ENCODE measurements at regions not wholly inside any gene's neighbourhood (a gene's known extent, or its start where the extent isn't known, plus 50 kb on each side); places are given as distances from the start of the nearest gene placed in this dataset.
A peak's percentile ranks its signal among the peaks of the same experiment; 100 is the strongest.

GRCh38 chr2:194182888-194183287 is 1474.1 kb upstream of the SLC39A10 start:
- no peak for DNase-seq (ENCODE audit: low read depth, low spot score)
- in situ Hi-C loops (cut with HindIII; ENCODE audit: low pct_unique_long_range_greater_than_20kb, low sequenced_read_pairs): no loop called here

GRCh38 chr2:194176134-194176533 is 1480.9 kb upstream of the SLC39A10 start:
- no peak for DNase-seq (ENCODE audit: low read depth, low spot score)
- in situ Hi-C loops (cut with HindIII; ENCODE audit: low pct_unique_long_range_greater_than_20kb, low sequenced_read_pairs): no loop called here

- peak; percentile 64 for DNase-seq (ENCODE audit: low read depth, low spot score)
- in situ Hi-C loops (cut with HindIII; ENCODE audit: low pct_unique_long_range_greater_than_20kb, low sequenced_read_pairs): no loop called here
Observed at GRCh38 chr2:194166818-194167217, 1490.2 kb upstream of the SLC39A10 start.

- DNase-seq (ENCODE audit: low read depth, low spot score): no peak
- in situ Hi-C loops (cut with HindIII; ENCODE audit: low pct_unique_long_range_greater_than_20kb, low sequenced_read_pairs): no loop called here
Observed at GRCh38 chr2:194155431-194155830, 1501.6 kb upstream of the SLC39A10 start.

GRCh38 chr2:194151231-194151630 is 1505.8 kb upstream of the SLC39A10 start:
- DNase-seq (ENCODE audit: low read depth, low spot score): no peak
- in situ Hi-C loops (cut with HindIII; ENCODE audit: low pct_unique_long_range_greater_than_20kb, low sequenced_read_pairs): no loop called here

- no peak for DNase-seq (ENCODE audit: low read depth, low spot score)
- in situ Hi-C loops (cut with HindIII; ENCODE audit: low pct_unique_long_range_greater_than_20kb, low sequenced_read_pairs): no loop called here
Observed at GRCh38 chr2:194135463-194135862, 1521.6 kb upstream of the SLC39A10 start.

- in situ Hi-C loops (cut with HindIII; ENCODE audit: low pct_unique_long_range_greater_than_20kb, low sequenced_read_pairs): no loop called here
- DNase-seq (ENCODE audit: low read depth, low spot score): no peak
Observed at GRCh38 chr2:194128810-194129209, 1528.2 kb upstream of the SLC39A10 start.

- DNase-seq (ENCODE audit: low read depth, low spot score): no peak
- in situ Hi-C loops (cut with HindIII; ENCODE audit: low pct_unique_long_range_greater_than_20kb, low sequenced_read_pairs): no loop called here
Observed at GRCh38 chr2:194126418-194126817, 1530.6 kb upstream of the SLC39A10 start.

- in situ Hi-C loops (cut with HindIII; ENCODE audit: low pct_unique_long_range_greater_than_20kb, low sequenced_read_pairs): no loop called here
- DNase-seq (ENCODE audit: low read depth, low spot score): no peak
Observed at GRCh38 chr2:194116861-194117260, 1540.2 kb upstream of the SLC39A10 start.

GRCh38 chr2:194105358-194105757 is 1551.7 kb upstream of the SLC39A10 start:
- no peak for DNase-seq (ENCODE audit: low read depth, low spot score)
- in situ Hi-C loops (cut with HindIII; ENCODE audit: low pct_unique_long_range_greater_than_20kb, low sequenced_read_pairs): no loop called here

GRCh38 chr2:194104687-194105086 is 1552.3 kb upstream of the SLC39A10 start:
- no peak for DNase-seq (ENCODE audit: low read depth, low spot score)
- in situ Hi-C loops (cut with HindIII; ENCODE audit: low pct_unique_long_range_greater_than_20kb, low sequenced_read_pairs): no loop called here

- in situ Hi-C loops (cut with HindIII; ENCODE audit: low pct_unique_long_range_greater_than_20kb, low sequenced_read_pairs): no loop called here
- no peak for DNase-seq (ENCODE audit: low read depth, low spot score)
Observed at GRCh38 chr2:194103941-194104659, 1552.9 kb upstream of the SLC39A10 start.

GRCh38 chr2:194102546-194102945 is 1554.5 kb upstream of the SLC39A10 start:
- in situ Hi-C loops (cut with HindIII; ENCODE audit: low pct_unique_long_range_greater_than_20kb, low sequenced_read_pairs): no loop called here
- no peak for DNase-seq (ENCODE audit: low read depth, low spot score)

- in situ Hi-C loops (cut with HindIII; ENCODE audit: low pct_unique_long_range_greater_than_20kb, low sequenced_read_pairs): no loop called here
- DNase-seq (ENCODE audit: low read depth, low spot score): no peak
Observed at GRCh38 chr2:194100201-194100600, 1556.8 kb upstream of the SLC39A10 start.

GRCh38 chr2:194096402-194096801 is 1560.6 kb upstream of the SLC39A10 start:
- DNase-seq (ENCODE audit: low read depth, low spot score): no peak
- in situ Hi-C loops (cut with HindIII; ENCODE audit: low pct_unique_long_range_greater_than_20kb, low sequenced_read_pairs): no loop called here

GRCh38 chr2:194095359-194095758 is 1561.7 kb upstream of the SLC39A10 start:
- no peak for DNase-seq (ENCODE audit: low read depth, low spot score)
- in situ Hi-C loops (cut with HindIII; ENCODE audit: low pct_unique_long_range_greater_than_20kb, low sequenced_read_pairs): no loop called here

GRCh38 chr2:194090251-194090905 is 1566.6 kb upstream of the SLC39A10 start:
- DNase-seq (ENCODE audit: low read depth, low spot score): no peak
- in situ Hi-C loops (cut with HindIII; ENCODE audit: low pct_unique_long_range_greater_than_20kb, low sequenced_read_pairs): no loop called here

- in situ Hi-C loops (cut with HindIII; ENCODE audit: low pct_unique_long_range_greater_than_20kb, low sequenced_read_pairs): no loop called here
Observed at GRCh38 chr2:194087089-194087958, 1569.7 kb upstream of the SLC39A10 start.

More at GRCh38 chr2:194087089-194087958, 1569.7 kb upstream of the SLC39A10 start:
- no peak for DNase-seq (ENCODE audit: low read depth, low spot score)
